Muscle of leg (tissue), 3 donors: ENCODE measurements at regions not wholly inside any gene's neighbourhood (a gene's known extent, or its start where the extent isn't known, plus 50 kb on each side); places are given as distances from the start of the nearest gene placed in this dataset.
A peak's percentile ranks its signal among the peaks of the same experiment; 100 is the strongest.
"Not testable (repeated sequence)": the region's sequence is repeated elsewhere in the genome, so short reads cannot be mapped to it uniquely, and the experiment has no call there.

ENCODE experiments used
- DNase-seq: peaks from one replicate; pipeline ENCODE4 v3.0.0; 2013
- H3K27ac ChIP-seq: one replicate; pipeline ENCODE4 v1.5.1; 2013; ENCODE audit warnings: mild to moderate bottlenecking, low read length, control low read depth
- H3K27me3 ChIP-seq: one replicate; pipeline ENCODE4 v1.6.1; 2013; ENCODE audit warnings: low read length; ENCODE audit not compliant: control insufficient read depth, insufficient read depth
- H3K36me3 ChIP-seq: one replicate; pipeline ENCODE4 v1.6.1; 2013; ENCODE audit warnings: low read length; ENCODE audit not compliant: control insufficient read depth, insufficient read depth
- H3K4me1 ChIP-seq: one replicate; pipeline ENCODE4 v1.6.1; 2013; ENCODE audit warnings: low read length; ENCODE audit not compliant: control insufficient read depth, insufficient read depth
- H3K4me3 ChIP-seq: one replicate; pipeline ENCODE4 v1.5.1; 2013; ENCODE audit warnings: low read length, control low read depth
- H3K9me3 ChIP-seq: replicated peaks from 2 replicates; pipeline ENCODE4 v1.6.1; 2013; ENCODE audit warnings: low read depth, low read length; ENCODE audit not compliant: control insufficient read depth
- WGBS: methylation state at CpG from one replicate; pipeline ENCODE4 v1.1.5; 2013; ENCODE audit warnings: missing lambda C conversion rate; ENCODE audit not compliant: insufficient coverage; 5-methylcytosine and 5-hydroxymethylcytosine counted together

DNA sequence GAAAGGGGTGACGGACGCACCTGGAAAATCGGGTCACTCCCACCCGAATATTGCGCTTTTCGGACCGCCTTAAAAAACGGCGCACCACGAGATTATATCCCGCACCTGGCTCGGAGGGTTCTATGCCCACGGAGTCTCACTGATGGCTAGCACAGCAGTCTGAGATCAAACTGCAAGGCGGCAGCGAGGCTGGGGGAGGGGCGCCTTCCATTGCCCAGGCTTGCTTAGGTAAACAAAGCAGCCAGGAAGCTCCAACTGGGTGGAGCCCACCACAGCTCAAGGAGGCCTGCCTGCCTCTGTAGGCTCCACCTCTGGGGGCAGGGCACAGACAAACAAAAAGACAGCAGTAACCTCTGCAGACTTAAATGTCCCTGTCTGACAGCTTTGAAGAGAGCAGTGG, 188.8 kb downstream of the SPRY2 start:
- not testable (repeated sequence) for DNase-seq, H3K27ac ChIP-seq, H3K9me3 ChIP-seq, H3K27me3 ChIP-seq, H3K36me3 ChIP-seq, H3K4me3 ChIP-seq, H3K4me1 ChIP-seq
- WGBS: 96% methylated on average over 13 of the region's 16 CpGs

- Histone ChIP-seq H3K4me1 (no peaks in the 10 kb centered on the region), H3K27me3 (no peaks in the 10 kb centered on the region), H3K9me3 (no peaks in the 10 kb centered on the region), H3K36me3 (no peaks in the 10 kb centered on the region), H3K27ac (no peak overlapping the region), H3K4me3 (no peak overlapping the region)
- no peak for DNase-seq
Measured at GRCh38 chr13:80151016-80151415, 189.9 kb downstream of the SPRY2 start.

- whole genome bisulfite sequencing: 89% methylated on average over 3 of the region's 4 CpGs
- Histone ChIP-seq H3K9me3 (no peaks in the 10 kb centered on the region), H3K36me3 (no peaks in the 10 kb centered on the region), H3K27ac (no peak overlapping the region), H3K4me3 (no peak overlapping the region), H3K4me1 (peaks cover 5% of the 10 kb centered on the region), H3K27me3 (no peaks in the 10 kb centered on the region)
- DNase-seq: no peak
Measured at GRCh38 chr13:80149736-80150135, 191.2 kb downstream of the SPRY2 start.

- Histone ChIP-seq H3K4me1 (peaks cover 11% of the 10 kb centered on the region), H3K4me3 (no peak overlapping the region), H3K9me3 (no peaks in the 10 kb centered on the region), H3K36me3 (no peaks in the 10 kb centered on the region), H3K27ac (no peak overlapping the region), H3K27me3 (no peaks in the 10 kb centered on the region)
- WGBS: 80% methylated on average over 1 of the region's 3 CpGs
- peak; percentile 44 for DNase-seq
Measured at GRCh38 chr13:80145171-80145690, 195.7 kb downstream of the SPRY2 start.

- no peak for DNase-seq
Measured at GRCh38 chr13:80144493-80144892, 196.4 kb downstream of the SPRY2 start.

DNA sequence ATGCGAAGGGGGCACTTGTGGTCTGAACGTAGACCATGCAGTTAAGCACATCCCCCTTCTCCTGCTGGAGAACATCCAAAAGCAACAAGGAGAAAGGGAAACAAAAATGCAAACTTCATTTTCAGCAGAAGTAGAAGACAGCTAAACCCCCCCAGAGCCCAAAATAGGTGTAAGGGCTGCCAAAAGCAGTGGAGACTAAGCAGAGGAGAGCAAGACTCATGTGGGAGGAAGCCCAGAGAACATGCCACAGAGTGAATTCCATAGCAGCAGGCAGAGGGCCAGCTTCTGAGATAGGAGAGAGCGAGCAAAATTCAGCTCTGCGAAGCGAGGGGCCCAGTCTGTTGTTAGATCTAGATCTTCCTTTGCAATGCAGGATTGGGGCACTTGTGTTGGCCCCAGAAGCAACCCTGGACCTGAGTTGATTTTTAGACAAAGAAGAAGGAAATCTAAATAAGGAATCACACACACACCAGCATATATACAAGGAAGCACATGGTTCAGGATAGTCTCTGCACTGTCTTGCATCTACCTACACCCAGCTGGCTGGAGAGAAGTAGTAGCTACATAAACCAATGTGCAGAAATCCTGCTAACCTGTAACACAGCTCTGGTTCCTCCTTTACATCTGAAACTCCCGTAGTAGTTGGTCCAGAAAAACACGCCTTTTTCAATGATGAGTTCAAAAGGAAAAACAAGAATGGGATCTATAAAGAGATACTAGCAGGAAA, 199.6 kb downstream of the SPRY2 start:
- H3K27me3 ChIP-seq: no peaks in the 10 kb centered on the region
- DNase-seq: peak; percentile 82
- no peaks in the 10 kb centered on the region for H3K9me3 ChIP-seq
- H3K4me1 ChIP-seq: peaks cover 11% of the 10 kb centered on the region
- H3K27ac ChIP-seq: peak overlapping the region; percentile 57
- H3K36me3 ChIP-seq: no peaks in the 10 kb centered on the region
- WGBS: 13% methylated on average over 3 of the region's 7 CpGs
- no peak overlapping the region for H3K4me3 ChIP-seq

More at GRCh38 chr13:80144493-80144892, 196.4 kb downstream of the SPRY2 start:
- H3K27ac ChIP-seq: no peak overlapping the region
- no peak overlapping the region for H3K4me3 ChIP-seq
- H3K27me3 ChIP-seq: no peaks in the 10 kb centered on the region
- H3K36me3 ChIP-seq: no peaks in the 10 kb centered on the region
- H3K9me3 ChIP-seq: no peaks in the 10 kb centered on the region
- H3K4me1 ChIP-seq: peaks cover 11% of the 10 kb centered on the region

- H3K36me3 ChIP-seq: no peaks in the 10 kb centered on the region
- peak overlapping the region; percentile 57 for H3K27ac ChIP-seq
- H3K9me3 ChIP-seq: no peaks in the 10 kb centered on the region
- no peak for DNase-seq
- no peak overlapping the region for H3K4me3 ChIP-seq
- no peaks in the 10 kb centered on the region for H3K27me3 ChIP-seq
- WGBS: no CpG with 5 or more reads among the region's 4 CpGs
- peaks cover 10% of the 10 kb centered on the region for H3K4me1 ChIP-seq
Measured at GRCh38 chr13:80140685-80141084, 200.2 kb downstream of the SPRY2 start.

- WGBS: no CpG with 5 or more reads among the region's 2 CpGs
- no peak overlapping the region for H3K4me3 ChIP-seq
- no peaks in the 10 kb centered on the region for H3K9me3 ChIP-seq
- H3K36me3 ChIP-seq: no peaks in the 10 kb centered on the region
- peaks cover 8% of the 10 kb centered on the region for H3K4me1 ChIP-seq
- DNase-seq: no peak
- no peak overlapping the region for H3K27ac ChIP-seq
- no peaks in the 10 kb centered on the region for H3K27me3 ChIP-seq
Measured at GRCh38 chr13:80139196-80139595, 201.7 kb downstream of the SPRY2 start.

GRCh38 chr13:80137994-80138393, 202.9 kb downstream of the SPRY2 start:
- Histone ChIP-seq H3K9me3 (no peaks in the 10 kb centered on the region), H3K27ac (no peak overlapping the region), H3K36me3 (no peaks in the 10 kb centered on the region), H3K4me3 (no peak overlapping the region), H3K27me3 (no peaks in the 10 kb centered on the region), H3K4me1 (peaks cover 13% of the 10 kb centered on the region)
- WGBS: no CpG with 5 or more reads among the region's 3 CpGs
- peak; percentile 46 for DNase-seq

- Histone ChIP-seq H3K4me1 (peaks cover 12% of the 10 kb centered on the region), H3K27me3 (no peaks in the 10 kb centered on the region), H3K4me3 (no peak overlapping the region), H3K27ac (peak overlapping the region; percentile 82), H3K9me3 (no peaks in the 10 kb centered on the region), H3K36me3 (no peaks in the 10 kb centered on the region)
- no peak for DNase-seq
- no CpG with 5 or more reads among the region's 2 CpGs for WGBS
Measured at GRCh38 chr13:80134346-80134745, 206.6 kb downstream of the SPRY2 start.
